Cardiac fibroblast (primary cell): ENCODE measurements at regions not wholly inside any gene's neighbourhood (a gene's known extent, or its start where the extent isn't known, plus 50 kb on each side); places are given as distances from the start of the nearest gene placed in this dataset.

Experiments used
- DNase-seq, 2 donors: peaks; one replicate each; pipeline versions ENCODE4 v3.0.0 to v3.0.0-alpha.2; 2010; ENCODE audit warnings: low read depth in 2 of 2
- H3K4me3 ChIP-seq, 2 donors: replicated peaks in 1 of 2; 1 replicate in 1 of 2; 2 replicates in 1 of 2; pipeline ENCODE4 v1.5.1; 2011; ENCODE audit warnings: low read depth in 2 of 2, low read length in 2 of 2, mild to moderate bottlenecking in 2 of 2, moderate library complexity in 1 of 2
- CTCF ChIP-seq: IDR thresholded peaks from one replicate; pipeline ENCODE4 v1.5.1; 2011; ENCODE audit warnings: low read depth, mild to moderate bottlenecking, low read length, inconsistent platforms

- no peak for TF ChIP-seq CTCF
- no peak for DNase-seq
- H3K4me3 ChIP-seq, result no peak overlapping the region
Measured at GRCh38 chr3:180359061-180359952, 242.7 kb upstream of the TTC14 start.

- H3K4me3 ChIP-seq, result no peak overlapping the region
- TF ChIP-seq CTCF, result no peak
- no peak for DNase-seq
Measured at GRCh38 chr3:180359953-180360279, 242.0 kb upstream of the TTC14 start.

- H3K4me3 ChIP-seq, result no peak overlapping the region
- DNase-seq, result no peak
- no peak for TF ChIP-seq CTCF
Measured at GRCh38 chr3:180362081-180362480, 239.9 kb upstream of the TTC14 start.

- no peak overlapping the region for H3K4me3 ChIP-seq
- no peak for DNase-seq
- TF ChIP-seq CTCF, result no peak
Measured at GRCh38 chr3:180375831-180376230, 226.1 kb upstream of the TTC14 start.

- H3K4me3 ChIP-seq, result no peak overlapping the region
- TF ChIP-seq CTCF, result no peak
- no peak for DNase-seq
Measured at GRCh38 chr3:180378496-180378895, 223.5 kb upstream of the TTC14 start.

GRCh38 chr3:180382638-180383180 lies 219.3 kb upstream of the TTC14 start:
- no peak overlapping the region for H3K4me3 ChIP-seq
- no peak for TF ChIP-seq CTCF
- DNase-seq, result no peak
